GM12878 (cell line): ENCODE measurements at regions not wholly inside any gene's neighbourhood (a gene's known extent, or its start where the extent isn't known, plus 50 kb on each side); places are given as distances from the start of the nearest gene placed in this dataset.

ENCODE experiments used
- ATAC-seq: fragments of 200-7000 bp; cut with Tn5 transposase; 3 replicates; pipeline ENCODE4 v1.9.1; 2020; ENCODE audit warnings: mild to moderate bottlenecking, moderate library complexity
- BruUV-seq: library from RNA; stranded (reverse); fragments of 400-500 nt; replicated peaks from 2 replicates; lab custom pipeline; 2021; lab: Mats Ljungman, UMichigan
- CTCF ChIA-PET: fragments of 300-600 bp; sonication (Branson Sonifier 250); formaldehyde crosslinking; extraction: SDS; loops from one replicate; lab custom pipeline; 2021; ENCODE audit warnings: inconsistent platforms; lab: Yijun Ruan, JAX
- POLR2A ChIA-PET: fragments of 350-600 bp; formaldehyde crosslinking; extraction: SDS; loops from one replicate; lab custom pipeline; 2021; ENCODE audit warnings: inconsistent platforms; lab: Charles Lee
- RAD21 ChIA-PET: fragments of 300-600 bp; sonication (Branson Sonifier 250); formaldehyde crosslinking; loops from one replicate; lab custom pipeline; 2023; ENCODE audit warnings: antibody characterized with exemption; ENCODE audit not compliant: unreplicated experiment; lab: Charles Lee
- SMC1A ChIA-PET: fragments of 300-600 bp; sonication (Branson Sonifier 250); formaldehyde crosslinking; loops from one replicate; lab custom pipeline; 2023; ENCODE audit not compliant: unreplicated experiment, uncharacterized antibody; lab: Charles Lee
- DNase-seq: peaks from one replicate; pipeline ENCODE4 v3.0.0-alpha.2; 2011; ENCODE audit warnings: low read depth, low spot score
- FAIRE-seq: peaks from 3 replicates; lab custom pipeline; 2011; peaks lifted over from hg19 to GRCh38; lab: Jason Lieb, UNC
- H2AFZ ChIP-seq: 2 replicates; pipeline ENCODE4 v1.6.0; 2011; ENCODE audit warnings: low read depth, low read length, control low read depth; ENCODE audit not compliant: control insufficient read depth
- H3K27ac ChIP-seq: 2 replicates; pipeline ENCODE4 v1.5.1; 2011; ENCODE audit warnings: control low read depth; ENCODE audit not compliant: control insufficient read depth, insufficient read depth
- H3K27me3 ChIP-seq, 2 experiments: replicated peaks in 1 of 2; 2 replicates each; pipeline versions ENCODE4 v1.6.0 to v1.6.1; 2011; ENCODE audit warnings: low read length in 1 of 2; ENCODE audit not compliant: control insufficient read depth in 2 of 2, insufficient read depth in 2 of 2
- H3K36me3 ChIP-seq, 2 experiments: 2 replicates each; pipeline ENCODE4 v1.5.1; 2011; ENCODE audit warnings: low read length in 1 of 2; ENCODE audit not compliant: control insufficient read depth in 2 of 2, insufficient read depth in 2 of 2
- H3K4me1 ChIP-seq: 2 replicates; pipeline ENCODE4 v1.6.1; 2011; ENCODE audit warnings: mild to moderate bottlenecking, low read length, moderate library complexity, mixed read lengths; ENCODE audit not compliant: control insufficient read depth, insufficient read depth
- H3K4me2 ChIP-seq: 2 replicates; pipeline ENCODE4 v1.6.0; 2011; ENCODE audit warnings: control low read depth; ENCODE audit not compliant: control insufficient read depth, insufficient read depth
- H3K4me3 ChIP-seq: fragments of 200-600 bp; sonication (generic); 2 replicates; pipeline ENCODE4 v1.5.1; 2016
- H3K79me2 ChIP-seq: 2 replicates; pipeline ENCODE4 v1.6.0; 2011; ENCODE audit warnings: low read length; ENCODE audit not compliant: control insufficient read depth, insufficient read depth
- H3K9ac ChIP-seq: 2 replicates; pipeline ENCODE4 v1.8.0; 2011; ENCODE audit warnings: low read length, control low read depth, mixed read lengths; ENCODE audit not compliant: control insufficient read depth, insufficient read depth
- H3K9me3 ChIP-seq: replicated peaks from 3 replicates; pipeline ENCODE4 v1.5.1; 2011; ENCODE audit warnings: mild to moderate bottlenecking, low read length; ENCODE audit not compliant: control insufficient read depth, insufficient read depth
- H4K20me1 ChIP-seq: 2 replicates; pipeline ENCODE4 v1.6.0; 2011; ENCODE audit not compliant: control insufficient read depth, insufficient read depth
- FOXK2 ChIP-seq: fragments of 450-650 bp; IDR thresholded peaks from 2 replicates; pipeline ENCODE4 v1.6.1; 2017; ENCODE audit warnings: mild to moderate bottlenecking, moderate library complexity
- LARP7 ChIP-seq: fragments of 450-650 bp; IDR thresholded peaks from 2 replicates; pipeline ENCODE4 v1.6.1; 2017; ENCODE audit warnings: mild to moderate bottlenecking
- NKRF ChIP-seq: fragments of 450-650 bp; conservative IDR thresholded peaks from 2 replicates; pipeline ENCODE4 v1.6.1; 2017; ENCODE audit warnings: mild to moderate bottlenecking, moderate library complexity
- PKNOX1 ChIP-seq: fragments of 450-650 bp; IDR thresholded peaks from 2 replicates; pipeline ENCODE4 v1.6.1; 2016; ENCODE audit warnings: mild to moderate bottlenecking
- PRDM15 ChIP-seq: fragments of 450-650 bp; formaldehyde crosslinking; IDR thresholded peaks from 2 replicates; pipeline ENCODE4 v1.4.0; 2020; ENCODE audit warnings: mild to moderate bottlenecking, moderate library complexity
- SMAD5 ChIP-seq: IDR thresholded peaks from 2 replicates; pipeline ENCODE4 v1.6.1; 2016; ENCODE audit warnings: antibody characterized with exemption, low read depth
- SMARCA5 ChIP-seq: fragments of 450-650 bp; IDR thresholded peaks from 2 replicates; pipeline ENCODE4 v1.6.1; 2017; ENCODE audit warnings: mild to moderate bottlenecking
- SRF ChIP-seq, 2 experiments: IDR thresholded peaks; 2 replicates each; pipeline ENCODE4 v1.6.1; 2011; ENCODE audit warnings: low read depth in 2 of 2, low read length in 2 of 2, mild to moderate bottlenecking in 1 of 2, moderate library complexity in 1 of 2
- ZBTB33 ChIP-seq: fragments of 450-650 bp; IDR thresholded peaks from 2 replicates; pipeline ENCODE4 v1.6.1; 2017; ENCODE audit warnings: mild to moderate bottlenecking
- ZBTB40 ChIP-seq: fragments of 450-650 bp; IDR thresholded peaks from 2 replicates; pipeline ENCODE4 v1.6.1; 2016; ENCODE audit warnings: mild to moderate bottlenecking, moderate library complexity, borderline replicate concordance
- whole genome bisulfite sequencing: methylation state at CpG from one replicate; pipeline ENCODE4 v1.1.6; 2016; ENCODE audit warnings: low lambda C conversion rate; ENCODE audit not compliant: insufficient replicate concordance, insufficient coverage; ENCODE audit errors: missing lambda C conversion rate; 5-methylcytosine and 5-hydroxymethylcytosine counted together
- in situ Hi-C: fragments of 300-500 bp; cut with MboI; formaldehyde crosslinking; loops from 9 replicates; pipeline ENCODE4 v1.14.3; 2018; ENCODE audit warnings: mixed read lengths
- intact Hi-C: fragments of 100-400 bp; cut with micrococcal nuclease; formaldehyde crosslinking; loops from one replicate; pipeline ENCODE4 v1.14.2; 2022; ENCODE audit not compliant: unreplicated experiment

- TF ChIP-seq PKNOX1 (no peak), SRF (IDR thresholded peaks at IDR 0.05; ENCODE audit: low read depth in 2 of 2, low read length in 2 of 2) (no peak), SMARCA5 (no peak)
Observed at GRCh38 chr2:221075203-221075602, 496.9 kb downstream of the EPHA4 start (continued).

- FAIRE-seq, result no peak
- Histone ChIP-seq H3K4me3 (no peak overlapping the region), H4K20me1 (no peaks in the 10 kb centered on the region), H3K9me3 (no peaks in the 10 kb centered on the region), H3K4me2 (no peak overlapping the region), H3K27me3 (no peaks in the 10 kb centered on the region), H3K27ac (no peak overlapping the region), H3K9ac (no peak overlapping the region), H3K79me2 (no peaks in the 10 kb centered on the region), H2AFZ (no peak overlapping the region), H3K36me3 (no peaks in the 10 kb centered on the region), H3K4me1 (no peaks in the 10 kb centered on the region)
- ChIA-PET POLR2A (no interaction called here), SMC1A (interaction anchor here (0.5 to 1.3 kb wide), 4 partner anchors 9 to 192 kb away, joined by 3 read pairs; no protein-coding TSS in a partner anchor), RAD21 (no interaction called here), CTCF (no interaction called here)
- no peak for DNase-seq
- intact Hi-C loops (no loop called here), in situ Hi-C loops (no loop called here)
- BruUV-seq, result no TSS peak
- WGBS, result 46% methylated on average over 3 of the region's 3 CpGs
- no peak for ATAC-seq
- no peak for TF ChIP-seq ZBTB40
- TF ChIP-seq ZBTB33, result no peak
- TF ChIP-seq NKRF, result no peak
- TF ChIP-seq LARP7, result no peak
- TF ChIP-seq PRDM15 (CRISPR knock-in tag), result no peak
- TF ChIP-seq FOXK2, result no peak
- TF ChIP-seq SMAD5, result no peak
Observed at GRCh38 chr2:221077251-221077650, 494.9 kb downstream of the EPHA4 start.
